GM12878 (cell line): ENCODE measurements at regions not wholly inside any gene's neighbourhood (a gene's known extent, or its start where the extent isn't known, plus 50 kb on each side); places are given as distances from the start of the nearest gene placed in this dataset.

ENCODE experiments used
- ATAC-seq: fragments of 200-7000 bp; cut with Tn5 transposase; 3 replicates; pipeline ENCODE4 v1.9.1; 2020; ENCODE audit warnings: mild to moderate bottlenecking, moderate library complexity
- BruUV-seq: library from RNA; stranded (reverse); fragments of 400-500 nt; replicated peaks from 2 replicates; lab custom pipeline; 2021; lab: Mats Ljungman, UMichigan
- CTCF ChIA-PET: fragments of 300-600 bp; sonication (Branson Sonifier 250); formaldehyde crosslinking; extraction: SDS; loops from one replicate; lab custom pipeline; 2021; ENCODE audit warnings: inconsistent platforms; lab: Yijun Ruan, JAX
- POLR2A ChIA-PET: fragments of 350-600 bp; formaldehyde crosslinking; extraction: SDS; loops from one replicate; lab custom pipeline; 2021; ENCODE audit warnings: inconsistent platforms; lab: Charles Lee
- RAD21 ChIA-PET: fragments of 300-600 bp; sonication (Branson Sonifier 250); formaldehyde crosslinking; loops from one replicate; lab custom pipeline; 2023; ENCODE audit warnings: antibody characterized with exemption; ENCODE audit not compliant: unreplicated experiment; lab: Charles Lee
- SMC1A ChIA-PET: fragments of 300-600 bp; sonication (Branson Sonifier 250); formaldehyde crosslinking; loops from one replicate; lab custom pipeline; 2023; ENCODE audit not compliant: unreplicated experiment, uncharacterized antibody; lab: Charles Lee
- DNase-seq: peaks from one replicate; pipeline ENCODE4 v3.0.0-alpha.2; 2011; ENCODE audit warnings: low read depth, low spot score
- FAIRE-seq: peaks from 3 replicates; lab custom pipeline; 2011; peaks lifted over from hg19 to GRCh38; lab: Jason Lieb, UNC
- H2AFZ ChIP-seq: 2 replicates; pipeline ENCODE4 v1.6.0; 2011; ENCODE audit warnings: low read depth, low read length, control low read depth; ENCODE audit not compliant: control insufficient read depth
- H3K27ac ChIP-seq: 2 replicates; pipeline ENCODE4 v1.5.1; 2011; ENCODE audit warnings: control low read depth; ENCODE audit not compliant: control insufficient read depth, insufficient read depth
- H3K27me3 ChIP-seq, 2 experiments: replicated peaks in 1 of 2; 2 replicates each; pipeline versions ENCODE4 v1.6.0 to v1.6.1; 2011; ENCODE audit warnings: low read length in 1 of 2; ENCODE audit not compliant: control insufficient read depth in 2 of 2, insufficient read depth in 2 of 2
- H3K36me3 ChIP-seq, 2 experiments: 2 replicates each; pipeline ENCODE4 v1.5.1; 2011; ENCODE audit warnings: low read length in 1 of 2; ENCODE audit not compliant: control insufficient read depth in 2 of 2, insufficient read depth in 2 of 2
- H3K4me1 ChIP-seq: 2 replicates; pipeline ENCODE4 v1.6.1; 2011; ENCODE audit warnings: mild to moderate bottlenecking, low read length, moderate library complexity, mixed read lengths; ENCODE audit not compliant: control insufficient read depth, insufficient read depth
- H3K4me2 ChIP-seq: 2 replicates; pipeline ENCODE4 v1.6.0; 2011; ENCODE audit warnings: control low read depth; ENCODE audit not compliant: control insufficient read depth, insufficient read depth
- H3K4me3 ChIP-seq: fragments of 200-600 bp; sonication (generic); 2 replicates; pipeline ENCODE4 v1.5.1; 2016
- H3K79me2 ChIP-seq: 2 replicates; pipeline ENCODE4 v1.6.0; 2011; ENCODE audit warnings: low read length; ENCODE audit not compliant: control insufficient read depth, insufficient read depth
- H3K9ac ChIP-seq: 2 replicates; pipeline ENCODE4 v1.8.0; 2011; ENCODE audit warnings: low read length, control low read depth, mixed read lengths; ENCODE audit not compliant: control insufficient read depth, insufficient read depth
- H3K9me3 ChIP-seq: replicated peaks from 3 replicates; pipeline ENCODE4 v1.5.1; 2011; ENCODE audit warnings: mild to moderate bottlenecking, low read length; ENCODE audit not compliant: control insufficient read depth, insufficient read depth
- H4K20me1 ChIP-seq: 2 replicates; pipeline ENCODE4 v1.6.0; 2011; ENCODE audit not compliant: control insufficient read depth, insufficient read depth
- BRCA1 ChIP-seq: IDR thresholded peaks from 2 replicates; pipeline ENCODE4 v1.6.1; 2011; ENCODE audit warnings: low read depth, low read length, improper control_type of control experiment
- CEBPZ ChIP-seq: fragments of 150-350 bp; IDR thresholded peaks from 2 replicates; pipeline ENCODE4 v1.6.1; 2016; ENCODE audit warnings: low read depth, low read length
- CHD1 ChIP-seq: IDR thresholded peaks from 2 replicates; pipeline ENCODE4 v1.6.1; 2012; ENCODE audit warnings: low read depth, low read length, improper control_type of control experiment
- CHD4 ChIP-seq: fragments of 200-600 bp; sonication (generic); IDR thresholded peaks from 2 replicates; pipeline ENCODE4 v1.6.1; 2016; ENCODE audit warnings: mild to moderate bottlenecking
- E4F1 ChIP-seq: fragments of 450-650 bp; IDR thresholded peaks from 2 replicates; pipeline ENCODE4 v1.6.1; 2018; ENCODE audit warnings: borderline replicate concordance, mild to moderate bottlenecking; ENCODE audit not compliant: partially characterized antibody
- EED ChIP-seq: sonication (generic); IDR thresholded peaks from 2 replicates; pipeline ENCODE4 v1.6.1; 2016; ENCODE audit warnings: antibody characterized with exemption, low read depth
- KAT2A ChIP-seq: conservative IDR thresholded peaks from 2 replicates; pipeline ENCODE4 v1.6.1; 2011; ENCODE audit warnings: low read depth, low read length; ENCODE audit not compliant: control insufficient read depth
- KLF5 ChIP-seq: fragments of 450-650 bp; IDR thresholded peaks from 2 replicates; pipeline ENCODE4 v1.6.1; 2014; ENCODE audit warnings: mild to moderate bottlenecking; ENCODE audit not compliant: partially characterized antibody
- MLLT1 ChIP-seq: fragments of 450-650 bp; IDR thresholded peaks from 2 replicates; pipeline ENCODE4 v1.6.1; 2016; ENCODE audit warnings: mild to moderate bottlenecking
- POLR2AphosphoS5 ChIP-seq: IDR thresholded peaks from 2 replicates; pipeline ENCODE4 v1.6.1; 2011; ENCODE audit warnings: mild to moderate bottlenecking, low read length, inconsistent platforms
- REST ChIP-seq: IDR thresholded peaks from 2 replicates; pipeline ENCODE4 v1.6.1; 2012; ENCODE audit warnings: mild to moderate bottlenecking, low read depth, low read length
- SMC3 ChIP-seq: IDR thresholded peaks from 2 replicates; pipeline ENCODE4 v1.6.1; 2011; ENCODE audit warnings: low read length, improper control_type of control experiment, borderline replicate concordance
- STAT1 ChIP-seq: fragments of 450-650 bp; conservative IDR thresholded peaks from 2 replicates; pipeline ENCODE4 v1.6.1; 2014; ENCODE audit warnings: antibody characterized with exemption, mild to moderate bottlenecking
- TCF7 ChIP-seq: IDR thresholded peaks from 2 replicates; pipeline ENCODE4 v1.6.1; 2014; ENCODE audit warnings: antibody characterized with exemption, borderline replicate concordance
- WGBS: methylation state at CpG from one replicate; pipeline ENCODE4 v1.1.6; 2016; ENCODE audit warnings: low lambda C conversion rate; ENCODE audit not compliant: insufficient replicate concordance, insufficient coverage; ENCODE audit errors: missing lambda C conversion rate; 5-methylcytosine and 5-hydroxymethylcytosine counted together
- in situ Hi-C: fragments of 300-500 bp; cut with MboI; formaldehyde crosslinking; loops from 9 replicates; pipeline ENCODE4 v1.14.3; 2018; ENCODE audit warnings: mixed read lengths
- intact Hi-C: fragments of 100-400 bp; cut with micrococcal nuclease; formaldehyde crosslinking; loops from one replicate; pipeline ENCODE4 v1.14.2; 2022; ENCODE audit not compliant: unreplicated experiment

GRCh38 chr6:153804755-153805330 lies 234.2 kb upstream of the OPRM1 start:
- FAIRE-seq, result no peak
- ChIA-PET CTCF (interaction anchor here (1.2 kb wide), 1 partner anchor 473 kb away, joined by 3 read pairs; no protein-coding TSS in a partner anchor), POLR2A (no interaction called here), SMC1A (no interaction called here), RAD21 (no interaction called here)
- Histone ChIP-seq H3K9ac (no peak overlapping the region), H3K9me3 (no peaks in the 10 kb centered on the region), H4K20me1 (no peaks in the 10 kb centered on the region), H3K4me2 (no peak overlapping the region), H3K36me3 (no peaks in the 10 kb centered on the region), H3K27me3 (no peaks in the 10 kb centered on the region), H3K4me1 (no peaks in the 10 kb centered on the region), H3K27ac (no peak overlapping the region), H3K79me2 (no peaks in the 10 kb centered on the region), H2AFZ (no peak overlapping the region), H3K4me3 (no peak overlapping the region)
- DNase-seq, result no peak
- no TSS peak for BruUV-seq
- 18% methylated on average over 5 of the region's 5 CpGs for WGBS
- intact Hi-C loops (no loop called here), in situ Hi-C loops (no loop called here)
- ATAC-seq, result no peak
- no peak for TF ChIP-seq KAT2A
- TF ChIP-seq EED, result no peak
- TF ChIP-seq BRCA1, result no peak
- no peak for TF ChIP-seq REST
- TF ChIP-seq POLR2AphosphoS5, result no peak
- TF ChIP-seq STAT1, result no peak
- TF ChIP-seq TCF7, result no peak
- TF ChIP-seq KLF5, result no peak
- no peak for TF ChIP-seq CHD4
- TF ChIP-seq SMC3, result no peak
- no peak for TF ChIP-seq CEBPZ
- no peak for TF ChIP-seq E4F1
- no peak for TF ChIP-seq MLLT1
- no peak for TF ChIP-seq CHD1
